Gastrocnemius medialis (tissue), 4 donors: ENCODE measurements at regions not wholly inside any gene's neighbourhood (a gene's known extent, or its start where the extent isn't known, plus 50 kb on each side); places are given as distances from the start of the nearest gene placed in this dataset.
A peak's percentile ranks its signal among the peaks of the same experiment; 100 is the strongest.

Experiments
- ATAC-seq, 2 donors: fragments of 150-250 bp; one replicate each; pipeline ENCODE4 v1.9.1; 2016
- DNase-seq, 2 donors: peaks; one replicate each; pipeline ENCODE4 v3.0.0-alpha.2; 2019
- H3K27ac ChIP-seq, 4 donors: fragments of 200-600 bp; sonication (generic); 1 replicate in 1 of 4; 2 replicates in 3 of 4; pipeline ENCODE4 v1.5.1; 2016 to 2018; ENCODE audit warnings: mild to moderate bottlenecking in 2 of 4, moderate library complexity in 1 of 4
- H3K27me3 ChIP-seq, 3 donors: fragments of 200-600 bp; sonication (generic) in 2 of 3; 1 replicate in 1 of 3; 2 replicates in 2 of 3; pipeline versions ENCODE4 v1.5.1 to v1.6.0; 2016 to 2019; ENCODE audit warnings: mild to moderate bottlenecking in 1 of 3, moderate library complexity in 1 of 3
- H3K36me3 ChIP-seq, 2 donors: fragments of 200-600 bp; sonication (generic) in 1 of 2; one replicate each; pipeline ENCODE4 v1.5.1; 2017 to 2018
- H3K4me1 ChIP-seq, 2 donors: fragments of 200-600 bp; sonication (generic) in 1 of 2; one replicate each; pipeline ENCODE4 v1.5.1; 2016 to 2017; ENCODE audit warnings: mild to moderate bottlenecking in 2 of 2
- H3K4me3 ChIP-seq, 4 donors: fragments of 200-600 bp; sonication (generic) in 3 of 4; 1 replicate in 1 of 4; 2 replicates in 3 of 4; pipeline ENCODE4 v1.5.1; 2016 to 2019; ENCODE audit warnings: mild to moderate bottlenecking in 2 of 4
- H3K9me3 ChIP-seq, 3 donors: fragments of 200-600 bp; sonication (generic) in 2 of 3; 1 replicate in 1 of 3; 2 replicates in 2 of 3; pipeline ENCODE4 v1.5.1; 2016 to 2019
- CTCF ChIP-seq, 5 experiments: fragments of 450-650 bp in 3 of 5; fragments of 200-600 bp in 2 of 5; sonication (generic) in 2 of 5; IDR thresholded peaks in 4 of 5; conservative IDR thresholded peaks in 1 of 5; 1 replicate in 4 of 5; 2 replicates in 1 of 5; pipeline ENCODE4 v1.5.1; 2016 to 2019; ENCODE audit warnings: antibody characterized with exemption in 5 of 5, mild to moderate bottlenecking in 3 of 5, moderate library complexity in 3 of 5
- POLR2A ChIP-seq, 2 donors: fragments of 450-650 bp; IDR thresholded peaks; one replicate each; pipeline ENCODE4 v1.6.1; 2017; ENCODE audit warnings: antibody characterized with exemption in 2 of 2, mild to moderate bottlenecking in 2 of 2, moderate library complexity in 2 of 2
- in situ Hi-C, 4 donors: fragments of 200-750 bp; cut with MboI; loops; one replicate each; pipeline versions ENCODE4 v1.15.0 to v1.8.0; 2017; ENCODE audit warnings: low sequenced_read_pairs in 4 of 4
- intact Hi-C: fragments of 100-400 bp; cut with DNase I; formaldehyde crosslinking; loops from one replicate; pipeline ENCODE4 v1.15.1; 2023; ENCODE audit warnings: low total_unique reads

- intact Hi-C loops: loop anchor here (10.0 kb wide), 3 partner anchors 103 to 813 kb away; no protein-coding TSS in a partner anchor
These were observed 400.4 kb downstream of the ATP23 start for GRCh38 chr12:58341791-58342190.

GRCh38 chr12:58342736-58343135 is 401.4 kb downstream of the ATP23 start:
- DNase-seq: no peak
- Histone ChIP-seq H3K27ac (peak overlapping the region in 1 of 4 donors; percentile 33), H3K27me3 (no peaks in the 10 kb centered on the region), H3K36me3 (no peaks in the 10 kb centered on the region), H3K9me3 (no peaks in the 10 kb centered on the region), H3K4me3 (no peak overlapping the region), H3K4me1 (peaks cover 0 to 3% of the 10 kb centered on the region in 2 donors)
- intact Hi-C loops: loop anchor here (10.0 kb wide), 3 partner anchors 102 to 812 kb away; no protein-coding TSS in a partner anchor
- in situ Hi-C loops: loop anchor here in 3 of 4 donors (10.0 to 25.0 kb wide), 2 partner anchors 355 to 812 kb away; no protein-coding TSS in a partner anchor
- no peak for ATAC-seq
- TF ChIP-seq CTCF (IDR thresholded peaks at IDR 0.05 in 4 of 5, conservative IDR thresholded peaks at IDR 0.05 in 1 of 5) (no peak), POLR2A (IDR thresholded peaks at IDR 0.05) (no peak)

More at GRCh38 chr12:58341791-58342190, 400.4 kb downstream of the ATP23 start:
- no peak for ATAC-seq
- H3K27me3 ChIP-seq: no peaks in the 10 kb centered on the region
- H3K4me1 ChIP-seq: peaks cover 0 to 3% of the 10 kb centered on the region in 2 donors
- peak overlapping the region in 2 of 4 donors; percentile 19 to 33 for H3K27ac ChIP-seq
- no peak for TF ChIP-seq CTCF (IDR thresholded peaks at IDR 0.05 in 4 of 5, conservative IDR thresholded peaks at IDR 0.05 in 1 of 5)
- TF ChIP-seq POLR2A (IDR thresholded peaks at IDR 0.05): no peak
- H3K4me3 ChIP-seq: no peak overlapping the region
- no peaks in the 10 kb centered on the region for H3K9me3 ChIP-seq
- no peaks in the 10 kb centered on the region for H3K36me3 ChIP-seq
- no peak for DNase-seq
- in situ Hi-C loops: loop anchor here in 3 of 4 donors (10.0 to 25.0 kb wide), 2 partner anchors 354 to 813 kb away; no protein-coding TSS in a partner anchor

GRCh38 chr12:58346032-58346632 is 404.8 kb downstream of the ATP23 start:
- ATAC-seq (peak; percentile 53 to 72), DNase-seq (no peak)

GRCh38 chr12:58347188-58347587 is 405.8 kb downstream of the ATP23 start:
- Histone ChIP-seq H3K27ac (no peak overlapping the region), H3K4me3 (no peak overlapping the region), H3K9me3 (no peaks in the 10 kb centered on the region), H3K27me3 (no peaks in the 10 kb centered on the region), H3K36me3 (no peaks in the 10 kb centered on the region), H3K4me1 (peaks cover 0 to 3% of the 10 kb centered on the region in 2 donors)
- TF ChIP-seq CTCF (IDR thresholded peaks at IDR 0.05 in 4 of 5, conservative IDR thresholded peaks at IDR 0.05 in 1 of 5): no peak
- no peak for TF ChIP-seq POLR2A (IDR thresholded peaks at IDR 0.05)
- in situ Hi-C loops (loop anchor here (5.0 to 25.0 kb wide), 3 partner anchors 360 to 808 kb away; no protein-coding TSS in a partner anchor), intact Hi-C loops (loop anchor here (10.0 kb wide), 3 partner anchors 98 to 808 kb away; no protein-coding TSS in a partner anchor)
- no peak for ATAC-seq
- DNase-seq: no peak

More at GRCh38 chr12:58346032-58346632, 404.8 kb downstream of the ATP23 start:
- Histone ChIP-seq H3K9me3 (no peaks in the 10 kb centered on the region), H3K27ac (no peak overlapping the region), H3K4me3 (no peak overlapping the region), H3K27me3 (no peaks in the 10 kb centered on the region), H3K36me3 (no peaks in the 10 kb centered on the region), H3K4me1 (peaks cover 0 to 3% of the 10 kb centered on the region in 2 donors)
- in situ Hi-C loops: loop anchor here (5.0 to 25.0 kb wide), 3 partner anchors 359 to 809 kb away; no protein-coding TSS in a partner anchor
- intact Hi-C loops: loop anchor here (10.0 kb wide), 3 partner anchors 99 to 809 kb away; no protein-coding TSS in a partner anchor
- peak; percentile 52 to 83 (median 68) for TF ChIP-seq CTCF (IDR thresholded peaks at IDR 0.05 in 4 of 5, conservative IDR thresholded peaks at IDR 0.05 in 1 of 5)
- no peak for TF ChIP-seq POLR2A (IDR thresholded peaks at IDR 0.05)
